HCT116 (cell line): ENCODE measurements at regions not wholly inside any gene's neighbourhood (a gene's known extent, or its start where the extent isn't known, plus 50 kb on each side); places are given as distances from the start of the nearest gene placed in this dataset.

Experiments
- ATAC-seq: fragments of 200-7000 bp; cut with Tn5 transposase; 2 replicates; pipeline ENCODE4 v1.9.1; 2020; ENCODE audit warnings: mild to moderate bottlenecking, moderate library complexity
- BruUV-seq: library from RNA; stranded (reverse); fragments of 400-500 nt; replicated peaks from 2 replicates; lab custom pipeline; 2021; lab: Mats Ljungman, UMichigan
- CTCF ChIA-PET: fragments of 300-600 bp; sonication (Branson Sonifier 250); formaldehyde crosslinking; loops from one replicate; lab custom pipeline; 2021; ENCODE audit warnings: antibody characterized with exemption; lab: Charles Lee
- POLR2A ChIA-PET: fragments of 300-600, 350-600 bp; sonication (Branson Sonifier 250); formaldehyde crosslinking; loops from one replicate; lab custom pipeline; 2021; ENCODE audit warnings: antibody characterized with exemption; lab: Charles Lee
- RAD21 ChIA-PET, 2 experiments: fragments of 300-600 bp; sonication (Branson Sonifier 250); formaldehyde crosslinking; loops; one replicate each; lab custom pipeline; 2023; ENCODE audit warnings: low total read pairs in 2 of 2; ENCODE audit not compliant: uncharacterized antibody in 2 of 2, unreplicated experiment in 2 of 2, low non-redundant PET in 1 of 2; lab: Charles Lee
- DNase-seq: peaks from one replicate; pipeline ENCODE4 v3.0.0-alpha.2; 2010; ENCODE audit warnings: low read depth, low spot score
- H2AFZ ChIP-seq: fragments of 200-600 bp; shearing (Covaris generic), sonication (generic); 2 replicates; pipeline ENCODE4 v1.6.1; 2017; ENCODE audit warnings: low read depth, mixed run types, mixed read lengths, antibody characterized with exemption, low read length; ENCODE audit not compliant: poor library complexity, severe bottlenecking
- H3K27ac ChIP-seq: 2 replicates; pipeline ENCODE4 v1.5.1; 2012; ENCODE audit warnings: low read depth, low read length
- H3K27me3 ChIP-seq: fragments of 200-600 bp; sonication (generic); 2 replicates; pipeline ENCODE4 v1.6.1; 2016; ENCODE audit warnings: mixed run types, low read length, mixed read lengths; ENCODE audit not compliant: insufficient read depth
- H3K36me3 ChIP-seq, 2 experiments: fragments of 200-500 bp in 1 of 2; fragments of 200-600 bp in 1 of 2; sonication (Bioruptor generic) in 1 of 2; sonication (generic) in 1 of 2; 2 replicates each; pipeline versions ENCODE4 v1.5.1 to v1.6.1; 2014 to 2016; ENCODE audit warnings: low read length in 2 of 2, inconsistent platforms in 1 of 2, mixed read lengths in 1 of 2, mixed run types in 1 of 2; ENCODE audit not compliant: insufficient read depth in 2 of 2, control insufficient read depth in 1 of 2
- H3K4me1 ChIP-seq, 2 experiments: fragments of 200-600 bp in 1 of 2; sonication (generic) in 1 of 2; 2 replicates each; pipeline versions ENCODE4 v1.5.1 to v1.6.1; 2012 to 2017; ENCODE audit warnings: low read length in 2 of 2, inconsistent platforms in 1 of 2, mild to moderate bottlenecking in 1 of 2, mixed read lengths in 1 of 2, mixed run types in 1 of 2, moderate library complexity in 1 of 2; ENCODE audit not compliant: insufficient read depth in 2 of 2, control insufficient read depth in 1 of 2
- H3K4me2 ChIP-seq: fragments of 200-600 bp; sonication (generic); 2 replicates; pipeline ENCODE4 v1.6.1; 2017; ENCODE audit warnings: mixed run types, low read length, mixed read lengths
- H3K4me3 ChIP-seq, 2 experiments: fragments of 200-600 bp in 1 of 2; sonication (generic) in 1 of 2; replicated peaks in 1 of 2; 2 replicates each; pipeline ENCODE4 v1.5.1; 2011 to 2016; ENCODE audit warnings: low read length in 2 of 2, control low read depth in 1 of 2, low read depth in 1 of 2, mild to moderate bottlenecking in 1 of 2, mixed read lengths in 1 of 2, mixed run types in 1 of 2
- H3K79me2 ChIP-seq: fragments of 200-600 bp; sonication (generic); 2 replicates; pipeline ENCODE4 v1.6.1; 2017; ENCODE audit warnings: mild to moderate bottlenecking, mixed run types, low read length, moderate library complexity, mixed read lengths; ENCODE audit not compliant: insufficient read depth
- H3K9ac ChIP-seq: fragments of 200-600 bp; sonication (generic); 2 replicates; pipeline ENCODE4 v1.6.1; 2016; ENCODE audit warnings: low read length, mixed read lengths
- H3K9me2 ChIP-seq: fragments of 200-600 bp; sonication (generic), shearing (Covaris generic); 2 replicates; pipeline ENCODE4 v1.6.1; 2017; ENCODE audit warnings: mixed run types, mild to moderate bottlenecking, moderate library complexity; ENCODE audit not compliant: insufficient read depth
- H3K9me3 ChIP-seq, 2 experiments: fragments of 200-500 bp in 1 of 2; fragments of 200-600 bp in 1 of 2; sonication (Bioruptor generic) in 1 of 2; sonication (generic) in 1 of 2; 2 replicates each; pipeline ENCODE4 v1.6.1; 2014 to 2017; ENCODE audit warnings: low read length in 2 of 2, mixed read lengths in 2 of 2, inconsistent platforms in 1 of 2, low read depth in 1 of 2, mild to moderate bottlenecking in 1 of 2, mixed run types in 1 of 2, moderate library complexity in 1 of 2; ENCODE audit not compliant: control insufficient read depth in 1 of 2, insufficient read depth in 1 of 2
- H4K20me1 ChIP-seq: fragments of 200-600 bp; sonication (generic), shearing (Covaris generic); 2 replicates; pipeline ENCODE4 v1.6.1; 2017; ENCODE audit warnings: mixed run types, mild to moderate bottlenecking, moderate library complexity; ENCODE audit not compliant: insufficient read depth
- CEBPB ChIP-seq: IDR thresholded peaks from 2 replicates; pipeline ENCODE4 v1.6.1; 2012; ENCODE audit warnings: low read depth
- CTCF ChIP-seq, 3 experiments: fragments of 200-600 bp in 1 of 3; sonication (generic) in 1 of 3; IDR thresholded peaks in 2 of 3; conservative IDR thresholded peaks in 1 of 3; 2 replicates each; pipeline ENCODE4 v1.5.1; 2012 to 2017; ENCODE audit warnings: low read depth in 2 of 3, low read length in 2 of 3, antibody characterized with exemption in 1 of 3, borderline replicate concordance in 1 of 3, control low read depth in 1 of 3, mild to moderate bottlenecking in 1 of 3, mixed read lengths in 1 of 3, mixed run types in 1 of 3, moderate library complexity in 1 of 3; ENCODE audit not compliant: insufficient read depth in 1 of 3
- ELF1 ChIP-seq: IDR thresholded peaks from 2 replicates; pipeline ENCODE4 v1.6.1; 2012; ENCODE audit warnings: low read depth, borderline replicate concordance
- EZH2 ChIP-seq: fragments of 200-600 bp; sonication (generic); IDR thresholded peaks from 2 replicates; pipeline ENCODE4 v1.6.1; 2017; ENCODE audit warnings: antibody characterized with exemption, mixed run types
- EZH2phosphoT487 ChIP-seq: fragments of 200-600 bp; IDR thresholded peaks from 2 replicates; pipeline ENCODE4 v1.6.1; 2018; ENCODE audit warnings: antibody characterized with exemption, borderline replicate concordance
- FOSL1 ChIP-seq: IDR thresholded peaks from 2 replicates; pipeline ENCODE4 v1.6.1; 2012; ENCODE audit warnings: low read depth
- JUND ChIP-seq: IDR thresholded peaks from 2 replicates; pipeline ENCODE4 v1.6.1; 2012
- POLR2A ChIP-seq: IDR thresholded peaks from 2 replicates; pipeline ENCODE4 v1.7.0; 2011; ENCODE audit warnings: borderline replicate concordance; ENCODE audit not compliant: insufficient read depth, insufficient read length; ENCODE audit errors: extremely low read depth
- POLR2AphosphoS5 ChIP-seq: IDR thresholded peaks from 2 replicates; pipeline ENCODE4 v1.6.1; 2011; ENCODE audit warnings: mild to moderate bottlenecking, low read depth, low read length, moderate library complexity
- REST ChIP-seq: IDR thresholded peaks from 2 replicates; pipeline ENCODE4 v1.6.1; 2012; ENCODE audit warnings: low read depth
- SRF ChIP-seq: IDR thresholded peaks from 2 replicates; pipeline ENCODE4 v1.6.1; 2012; ENCODE audit warnings: low read depth
- TCF7L2 ChIP-seq: IDR thresholded peaks from 2 replicates; pipeline ENCODE4 v1.7.0; 2011; ENCODE audit warnings: borderline replicate concordance, inconsistent platforms; ENCODE audit not compliant: insufficient read depth, insufficient read length; ENCODE audit errors: extremely low read depth
- YY1 ChIP-seq: IDR thresholded peaks from 2 replicates; pipeline ENCODE4 v1.6.1; 2011; ENCODE audit warnings: low read length, low read depth, moderate library complexity, mild to moderate bottlenecking; ENCODE audit not compliant: insufficient replicate concordance; ENCODE audit errors: extremely low read depth
- ZFX ChIP-seq: fragments of 450-650 bp; IDR thresholded peaks from 2 replicates; pipeline ENCODE4 v1.6.1; 2017
- ZNF274 ChIP-seq: fragments of 200-500 bp; sonication (Bioruptor generic); IDR thresholded peaks from 2 replicates; pipeline ENCODE4 v1.6.1; 2014; ENCODE audit warnings: mild to moderate bottlenecking, low read depth, low read length, inconsistent platforms
- intact Hi-C: fragments of 100-400 bp; cut with micrococcal nuclease; formaldehyde crosslinking; loops from 2 replicates; pipeline ENCODE4 v1.10.0; 2022
- TF ChIP-seq, protein P1 (sequence below): IDR thresholded peaks from 2 replicates; pipeline ENCODE4 v1.6.1; 2012
- TF ChIP-seq, protein P2 (sequence below): IDR thresholded peaks from 2 replicates; pipeline ENCODE4 v1.6.1; 2012

DNA sequence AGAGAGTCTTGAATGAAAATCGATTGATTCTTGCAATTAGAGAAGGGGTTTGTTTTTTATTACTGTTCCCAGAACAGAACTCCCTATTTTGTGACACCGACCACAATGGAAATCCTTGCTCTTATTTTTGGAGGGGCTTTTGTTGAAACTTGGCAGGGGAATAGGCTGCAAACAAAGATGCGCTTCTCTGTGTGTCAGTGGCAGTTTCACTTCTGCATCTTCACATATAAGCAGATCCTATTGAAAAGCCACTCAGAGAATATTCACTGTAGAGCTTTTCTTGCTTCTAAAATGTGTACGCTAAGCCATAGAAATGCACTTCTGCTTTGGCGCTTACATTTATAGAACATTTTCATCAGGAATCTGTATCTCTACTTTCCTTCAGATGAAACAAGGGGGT, 1822.4 kb upstream of the SEL1L start:
- no peaks in the 10 kb centered on the region for H3K9me2 ChIP-seq
- peaks cover 13 to 16% of the 10 kb centered on the region in 2 experiments; a peak in 2 of 4 replicates for H3K9me3 ChIP-seq
- no peaks in the 10 kb centered on the region for H3K27me3 ChIP-seq
- no peaks in the 10 kb centered on the region for H3K79me2 ChIP-seq
- no peak overlapping the region for H3K4me3 ChIP-seq
- CTCF ChIA-PET = no interaction called here
- no peaks in the 10 kb centered on the region for H4K20me1 ChIP-seq
- H3K9ac ChIP-seq = no peak overlapping the region
- RAD21 ChIA-PET = no interaction called here
- intact Hi-C loops = no loop called here
- H3K4me1 ChIP-seq = no peaks in the 10 kb centered on the region
- POLR2A ChIA-PET = no interaction called here
- H3K27ac ChIP-seq = no peak overlapping the region
- ATAC-seq = no peak
- no peak overlapping the region for H2AFZ ChIP-seq
- BruUV-seq = no TSS peak
- no peaks in the 10 kb centered on the region for H3K36me3 ChIP-seq
- no peak overlapping the region for H3K4me2 ChIP-seq
- TF ChIP-seq EZH2 = no peak
- no peak for TF ChIP-seq ZFX
- TF ChIP-seq, protein P1, sequence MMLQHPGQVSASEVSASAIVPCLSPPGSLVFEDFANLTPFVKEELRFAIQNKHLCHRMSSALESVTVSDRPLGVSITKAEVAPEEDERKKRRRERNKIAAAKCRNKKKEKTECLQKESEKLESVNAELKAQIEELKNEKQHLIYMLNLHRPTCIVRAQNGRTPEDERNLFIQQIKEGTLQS = no peak
- no peak for TF ChIP-seq JUND
- TF ChIP-seq POLR2A = no peak
- TF ChIP-seq, protein P2, sequence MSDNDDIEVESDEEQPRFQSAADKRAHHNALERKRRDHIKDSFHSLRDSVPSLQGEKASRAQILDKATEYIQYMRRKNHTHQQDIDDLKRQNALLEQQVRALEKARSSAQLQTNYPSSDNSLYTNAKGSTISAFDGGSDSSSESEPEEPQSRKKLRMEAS = no peak
- TF ChIP-seq TCF7L2 = no peak
- TF ChIP-seq REST = no peak
- TF ChIP-seq SRF = no peak
- no peak for TF ChIP-seq ELF1
- TF ChIP-seq FOSL1 = no peak
- no peak for TF ChIP-seq EZH2phosphoT487
- TF ChIP-seq CEBPB = no peak
- no peak for TF ChIP-seq CTCF (IDR thresholded peaks at IDR 0.05 in 2 of 3, conservative IDR thresholded peaks at IDR 0.05 in 1 of 3; ENCODE audit: borderline replicate concordance in 1 of 3, insufficient read depth in 1 of 3, low read depth in 2 of 3, low read length in 2 of 3)
- TF ChIP-seq POLR2AphosphoS5 = no peak
- no peak for TF ChIP-seq YY1
- no peak for TF ChIP-seq ZNF274
- DNase-seq = no peak
